Neural progenitor cell (in vitro differentiated cells): ENCODE measurements at regions not wholly inside any gene's neighbourhood (a gene's known extent, or its start where the extent isn't known, plus 50 kb on each side); places are given as distances from the start of the nearest gene placed in this dataset.
"Not testable (repeated sequence)": the region's sequence is repeated elsewhere in the genome, so short reads cannot be mapped to it uniquely, and the experiment has no call there.

Experiments
- CTCF ChIP-seq: fragments of 200-600 bp; sonication (generic); IDR thresholded peaks from 2 replicates; pipeline ENCODE4 v1.5.1; 2017; ENCODE audit warnings: antibody characterized with exemption, mild to moderate bottlenecking
- EZH2 ChIP-seq: fragments of 200-600 bp; sonication (generic); IDR thresholded peaks from 2 replicates; pipeline ENCODE4 v1.6.1; 2017; ENCODE audit warnings: antibody characterized with exemption, mild to moderate bottlenecking, moderate library complexity
- EZH2phosphoT487 ChIP-seq: fragments of 200-600 bp; sonication (generic); IDR thresholded peaks from 2 replicates; pipeline ENCODE4 v1.6.1; 2017; ENCODE audit warnings: antibody characterized with exemption

GRCh38 chr4:9512941-9513340 lies 68.7 kb downstream of the DEFB131A start:
- not testable (repeated sequence) for TF ChIP-seq CTCF, EZH2phosphoT487, EZH2
